ENCODE measurements at regions not wholly inside any gene's neighbourhood (a gene's known extent, or its start where the extent isn't known, plus 50 kb on each side); places are given as distances from the start of the nearest gene placed in this dataset.

GRCh38 chr20:43341511-43341910, 116.2 kb upstream of the SRSF6 start:
- TF ChIP-seq CTCF (IDR thresholded peaks at IDR 0.05 in 4 of 5, conservative IDR thresholded peaks at IDR 0.05 in 1 of 5) (no peak), POLR2A (IDR thresholded peaks at IDR 0.05) (no peak)
